Right renal pelvis (tissue), 4 donors: ENCODE measurements at regions not wholly inside any gene's neighbourhood (a gene's known extent, or its start where the extent isn't known, plus 50 kb on each side); places are given as distances from the start of the nearest gene placed in this dataset.
"Not testable (repeated sequence)": the region's sequence is repeated elsewhere in the genome, so short reads cannot be mapped to it uniquely, and the experiment has no call there.

Source experiments
- DNase-seq, 4 donors: peaks; one replicate each; pipeline ENCODE4 v3.0.0-alpha.2; 2013; ENCODE audit warnings: low read depth in 4 of 4, low spot score in 3 of 4, missing footprints in 1 of 4

GRCh38 chr9:89690334-89690912 is 85.6 kb downstream of the GADD45G start:
- DNase-seq: no peak

GRCh38 chr9:89695441-89695891 is 90.7 kb downstream of the GADD45G start:
- no peak for DNase-seq

GRCh38 chr9:89695979-89696378 is 91.2 kb downstream of the GADD45G start:
- DNase-seq: not testable (repeated sequence)

- DNase-seq: no peak
Observed at GRCh38 chr9:89696780-89697179, 92.0 kb downstream of the GADD45G start.

- no peak for DNase-seq
Observed at GRCh38 chr9:89697553-89697952, 92.7 kb downstream of the GADD45G start.

- DNase-seq: no peak
Observed at GRCh38 chr9:89698411-89699005, 93.7 kb downstream of the GADD45G start.

GRCh38 chr9:89699646-89700045 is 94.8 kb downstream of the GADD45G start:
- no peak for DNase-seq

- no peak for DNase-seq
Observed at GRCh38 chr9:89701221-89701798, 96.5 kb downstream of the GADD45G start.

GRCh38 chr9:89702401-89702800 is 97.6 kb downstream of the GADD45G start:
- no peak for DNase-seq

- no peak for DNase-seq
Observed at GRCh38 chr9:89705651-89706050, 100.8 kb downstream of the GADD45G start.

GRCh38 chr9:89706086-89706485 is 101.3 kb downstream of the GADD45G start:
- no peak for DNase-seq

- DNase-seq: no peak
Observed at GRCh38 chr9:89706731-89707191, 101.9 kb downstream of the GADD45G start.

GRCh38 chr9:89710697-89711096 is 105.9 kb downstream of the GADD45G start:
- no peak for DNase-seq

GRCh38 chr9:89711866-89712265 is 107.1 kb downstream of the GADD45G start:
- DNase-seq: no peak

GRCh38 chr9:89712283-89712682 is 107.5 kb downstream of the GADD45G start:
- no peak for DNase-seq

- no peak for DNase-seq
Observed at GRCh38 chr9:89714321-89714720, 109.5 kb downstream of the GADD45G start.

- DNase-seq: no peak
Observed at GRCh38 chr9:89715318-89715858, 110.6 kb downstream of the GADD45G start.

GRCh38 chr9:89715881-89716280 is 111.1 kb downstream of the GADD45G start:
- no peak for DNase-seq

GRCh38 chr9:89716559-89716958 is 111.7 kb downstream of the GADD45G start:
- DNase-seq: no peak

GRCh38 chr9:89718176-89718575 is 113.4 kb downstream of the GADD45G start:
- DNase-seq: no peak

GRCh38 chr9:89718651-89719050 is 113.8 kb downstream of the GADD45G start:
- no peak for DNase-seq

GRCh38 chr9:89719202-89719601 is 114.4 kb downstream of the GADD45G start:
- no peak for DNase-seq
